PFSK-1 (cell line): ENCODE measurements at regions not wholly inside any gene's neighbourhood (a gene's known extent, or its start where the extent isn't known, plus 50 kb on each side); places are given as distances from the start of the nearest gene placed in this dataset.

Experiments used
- FOXP2 ChIP-seq: optimal IDR thresholded peaks from 2 replicates; pipeline ENCODE3; 2011; ENCODE audit warnings: borderline replicate concordance, control low read depth, inconsistent platforms; ENCODE audit not compliant: insufficient read depth; ENCODE audit errors: extremely low read length, extremely low read depth
- POLR2AphosphoS5 ChIP-seq: IDR thresholded peaks from 2 replicates; pipeline ENCODE4 v1.6.1; 2012; ENCODE audit warnings: low read depth, mild to moderate bottlenecking, control low read depth, low read length, moderate library complexity
- SIN3A ChIP-seq: IDR thresholded peaks from 2 replicates; pipeline ENCODE4 v1.6.1; 2012; ENCODE audit warnings: mild to moderate bottlenecking, low read length, moderate library complexity, borderline replicate concordance; ENCODE audit not compliant: insufficient read depth
- TAF1 ChIP-seq: IDR thresholded peaks from 2 replicates; pipeline ENCODE4 v1.6.1; 2012; ENCODE audit warnings: low read length, control low read depth, borderline replicate concordance; ENCODE audit not compliant: insufficient read depth
- TF ChIP-seq, protein P1 (sequence below), 2 experiments: IDR thresholded peaks; 2 replicates each; pipeline versions ENCODE4 v1.6.1 to v1.8.0; 2011 to 2012; ENCODE audit warnings: low read depth in 2 of 2, low read length in 2 of 2, control low read depth in 1 of 2, inconsistent platforms in 1 of 2, mild to moderate bottlenecking in 1 of 2, moderate library complexity in 1 of 2; ENCODE audit not compliant: insufficient read depth in 1 of 2

DNA sequence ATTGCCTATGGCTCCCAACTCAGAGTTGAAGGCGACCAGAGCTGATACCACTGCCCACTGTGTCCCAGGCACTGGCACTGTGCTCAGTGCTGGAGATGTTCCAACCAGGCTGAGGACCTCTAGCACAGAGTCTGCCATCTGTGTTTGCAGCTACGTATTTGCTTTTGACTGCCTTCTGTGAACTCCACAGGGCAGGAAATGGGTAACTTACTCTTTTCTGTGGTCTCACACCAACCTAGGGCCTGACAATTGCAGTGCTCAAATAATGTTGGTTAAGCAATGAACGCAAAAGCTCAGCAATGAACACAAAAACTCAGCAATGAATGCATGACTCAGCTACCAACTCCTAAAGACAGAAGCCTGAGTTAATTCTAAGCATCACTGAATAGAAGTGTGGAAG, 202.8 kb downstream of the NUAK1 start:
- TF ChIP-seq SIN3A (no peak), POLR2AphosphoS5 (no peak), TAF1 (no peak), FOXP2 (no peak)
- TF ChIP-seq, protein P1, sequence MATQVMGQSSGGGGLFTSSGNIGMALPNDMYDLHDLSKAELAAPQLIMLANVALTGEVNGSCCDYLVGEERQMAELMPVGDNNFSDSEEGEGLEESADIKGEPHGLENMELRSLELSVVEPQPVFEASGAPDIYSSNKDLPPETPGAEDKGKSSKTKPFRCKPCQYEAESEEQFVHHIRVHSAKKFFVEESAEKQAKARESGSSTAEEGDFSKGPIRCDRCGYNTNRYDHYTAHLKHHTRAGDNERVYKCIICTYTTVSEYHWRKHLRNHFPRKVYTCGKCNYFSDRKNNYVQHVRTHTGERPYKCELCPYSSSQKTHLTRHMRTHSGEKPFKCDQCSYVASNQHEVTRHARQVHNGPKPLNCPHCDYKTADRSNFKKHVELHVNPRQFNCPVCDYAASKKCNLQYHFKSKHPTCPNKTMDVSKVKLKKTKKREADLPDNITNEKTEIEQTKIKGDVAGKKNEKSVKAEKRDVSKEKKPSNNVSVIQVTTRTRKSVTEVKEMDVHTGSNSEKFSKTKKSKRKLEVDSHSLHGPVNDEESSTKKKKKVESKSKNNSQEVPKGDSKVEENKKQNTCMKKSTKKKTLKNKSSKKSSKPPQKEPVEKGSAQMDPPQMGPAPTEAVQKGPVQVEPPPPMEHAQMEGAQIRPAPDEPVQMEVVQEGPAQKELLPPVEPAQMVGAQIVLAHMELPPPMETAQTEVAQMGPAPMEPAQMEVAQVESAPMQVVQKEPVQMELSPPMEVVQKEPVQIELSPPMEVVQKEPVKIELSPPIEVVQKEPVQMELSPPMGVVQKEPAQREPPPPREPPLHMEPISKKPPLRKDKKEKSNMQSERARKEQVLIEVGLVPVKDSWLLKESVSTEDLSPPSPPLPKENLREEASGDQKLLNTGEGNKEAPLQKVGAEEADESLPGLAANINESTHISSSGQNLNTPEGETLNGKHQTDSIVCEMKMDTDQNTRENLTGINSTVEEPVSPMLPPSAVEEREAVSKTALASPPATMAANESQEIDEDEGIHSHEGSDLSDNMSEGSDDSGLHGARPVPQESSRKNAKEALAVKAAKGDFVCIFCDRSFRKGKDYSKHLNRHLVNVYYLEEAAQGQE (IDR thresholded peaks at IDR 0.05; ENCODE audit: insufficient read depth in 1 of 2, low read depth in 2 of 2, low read length in 2 of 2) = no peak
